HG03354 (cell line): ENCODE measurements at regions not wholly inside any gene's neighbourhood (a gene's known extent, or its start where the extent isn't known, plus 50 kb on each side); places are given as distances from the start of the nearest gene placed in this dataset.
"Not testable (repeated sequence)": the region's sequence is repeated elsewhere in the genome, so short reads cannot be mapped to it uniquely, and the experiment has no call there.

Experiments used
- ATAC-seq: cut with Tn5 transposase; IDR thresholded peaks from one replicate; pipeline ENCODE4 v1.9.1; 2021; ENCODE audit warnings: mild to moderate bottlenecking; ENCODE audit not compliant: unreplicated experiment, poor library complexity, severe bottlenecking

GRCh38 chr6:94272327-94272726 is 853.0 kb upstream of the EPHA7 start:
- no peak for ATAC-seq

GRCh38 chr6:94270091-94270948 is 851.0 kb upstream of the EPHA7 start:
- no peak for ATAC-seq

GRCh38 chr6:94269256-94269655 is 849.9 kb upstream of the EPHA7 start:
- ATAC-seq, result no peak

GRCh38 chr6:94260765-94261164 is 841.4 kb upstream of the EPHA7 start:
- no peak for ATAC-seq

GRCh38 chr6:94254689-94255088 is 835.3 kb upstream of the EPHA7 start:
- no peak for ATAC-seq

GRCh38 chr6:94251878-94252277 is 832.5 kb upstream of the EPHA7 start:
- no peak for ATAC-seq

GRCh38 chr6:94245395-94245794 is 826.0 kb upstream of the EPHA7 start:
- no peak for ATAC-seq

- no peak for ATAC-seq
These were observed 819.5 kb upstream of the EPHA7 start for GRCh38 chr6:94238868-94239267.

GRCh38 chr6:94227741-94228140 is 808.4 kb upstream of the EPHA7 start:
- ATAC-seq, result no peak

GRCh38 chr6:94217836-94218235 is 798.5 kb upstream of the EPHA7 start:
- no peak for ATAC-seq

- no peak for ATAC-seq
These were observed 796.2 kb upstream of the EPHA7 start for GRCh38 chr6:94215552-94215951.

GRCh38 chr6:94213226-94213625 is 793.9 kb upstream of the EPHA7 start:
- no peak for ATAC-seq

GRCh38 chr6:94196891-94197290 is 777.5 kb upstream of the EPHA7 start:
- no peak for ATAC-seq

GRCh38 chr6:94190030-94190429 is 770.7 kb upstream of the EPHA7 start:
- no peak for ATAC-seq

- ATAC-seq, result no peak
These were observed 765.5 kb upstream of the EPHA7 start for GRCh38 chr6:94184666-94185464.

GRCh38 chr6:94177429-94177828 is 758.1 kb upstream of the EPHA7 start:
- ATAC-seq, result no peak

GRCh38 chr6:94175465-94175864 is 756.1 kb upstream of the EPHA7 start:
- ATAC-seq, result no peak

GRCh38 chr6:94163877-94164276 is 744.5 kb upstream of the EPHA7 start:
- ATAC-seq, result no peak

- ATAC-seq, result no peak
These were observed 731.5 kb upstream of the EPHA7 start for GRCh38 chr6:94150886-94151285.

GRCh38 chr6:94144807-94145206 is 725.4 kb upstream of the EPHA7 start:
- ATAC-seq, result no peak

GRCh38 chr6:94137178-94137577 is 717.8 kb upstream of the EPHA7 start:
- not testable (repeated sequence) for ATAC-seq
